MM.1S (cell line): ENCODE measurements at regions not wholly inside any gene's neighbourhood (a gene's known extent, or its start where the extent isn't known, plus 50 kb on each side); places are given as distances from the start of the nearest gene placed in this dataset.

Source experiments
- EZH2 ChIP-seq: fragments of 300-600 bp; sonication (generic); optimal IDR thresholded peaks from 2 replicates; pipeline ENCODE3; 2017; ENCODE audit warnings: low read depth, mild to moderate bottlenecking, antibody characterized with exemption, low read length, mixed read lengths
- TF ChIP-seq, protein P1 (sequence below): fragments of 300-600 bp; sonication (generic); IDR thresholded peaks from 2 replicates; pipeline ENCODE4 v1.5.1; 2016; ENCODE audit warnings: antibody characterized with exemption, low read length, mixed read lengths

- TF ChIP-seq, protein P1, sequence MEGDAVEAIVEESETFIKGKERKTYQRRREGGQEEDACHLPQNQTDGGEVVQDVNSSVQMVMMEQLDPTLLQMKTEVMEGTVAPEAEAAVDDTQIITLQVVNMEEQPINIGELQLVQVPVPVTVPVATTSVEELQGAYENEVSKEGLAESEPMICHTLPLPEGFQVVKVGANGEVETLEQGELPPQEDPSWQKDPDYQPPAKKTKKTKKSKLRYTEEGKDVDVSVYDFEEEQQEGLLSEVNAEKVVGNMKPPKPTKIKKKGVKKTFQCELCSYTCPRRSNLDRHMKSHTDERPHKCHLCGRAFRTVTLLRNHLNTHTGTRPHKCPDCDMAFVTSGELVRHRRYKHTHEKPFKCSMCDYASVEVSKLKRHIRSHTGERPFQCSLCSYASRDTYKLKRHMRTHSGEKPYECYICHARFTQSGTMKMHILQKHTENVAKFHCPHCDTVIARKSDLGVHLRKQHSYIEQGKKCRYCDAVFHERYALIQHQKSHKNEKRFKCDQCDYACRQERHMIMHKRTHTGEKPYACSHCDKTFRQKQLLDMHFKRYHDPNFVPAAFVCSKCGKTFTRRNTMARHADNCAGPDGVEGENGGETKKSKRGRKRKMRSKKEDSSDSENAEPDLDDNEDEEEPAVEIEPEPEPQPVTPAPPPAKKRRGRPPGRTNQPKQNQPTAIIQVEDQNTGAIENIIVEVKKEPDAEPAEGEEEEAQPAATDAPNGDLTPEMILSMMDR, result no peak
- TF ChIP-seq EZH2, result no peak
These were observed 105.6 kb upstream of the SLC44A3 start for GRCh38 chr1:94714552-94714951.
